Tibial nerve (tissue), 4 donors: ENCODE measurements at regions not wholly inside any gene's neighbourhood (a gene's known extent, or its start where the extent isn't known, plus 50 kb on each side); places are given as distances from the start of the nearest gene placed in this dataset.

Experiments used
- DNase-seq, 2 donors: peaks; one replicate each; pipeline ENCODE4 v3.0.0-alpha.2; 2019; ENCODE audit warnings: low spot score in 2 of 2
- H3K27ac ChIP-seq, 4 donors: fragments of 200-600 bp; sonication (generic) in 3 of 4; one replicate each; pipeline ENCODE4 v1.5.1; 2017 to 2019; ENCODE audit warnings: mild to moderate bottlenecking in 1 of 4
- H3K27me3 ChIP-seq, 2 donors: fragments of 200-600 bp; sonication (generic) in 1 of 2; one replicate each; pipeline versions ENCODE4 v1.5.1 to v1.6.0; 2017 to 2019
- H3K36me3 ChIP-seq, 3 donors: fragments of 200-600 bp; sonication (generic); one replicate each; pipeline ENCODE4 v1.5.1; 2018 to 2019
- H3K4me1 ChIP-seq, 4 donors: fragments of 200-600 bp; sonication (generic) in 3 of 4; one replicate each; pipeline ENCODE4 v1.5.1; 2017 to 2019
- H3K4me3 ChIP-seq, 4 donors: fragments of 200-600 bp; sonication (generic) in 3 of 4; one replicate each; pipeline ENCODE4 v1.5.1; 2017 to 2019; ENCODE audit warnings: mild to moderate bottlenecking in 1 of 4, moderate library complexity in 1 of 4
- H3K9me3 ChIP-seq, 4 donors: fragments of 200-600 bp; sonication (generic) in 3 of 4; one replicate each; pipeline ENCODE4 v1.5.1; 2017 to 2019
- EP300 ChIP-seq, 2 donors: sonication (generic); formaldehyde crosslinking; IDR thresholded peaks; one replicate each; pipeline ENCODE4 v1.6.1; 2017; ENCODE audit warnings: antibody characterized with exemption in 2 of 2, mild to moderate bottlenecking in 1 of 2
- POLR2A ChIP-seq, 2 donors: fragments of 450-650 bp; IDR thresholded peaks; one replicate each; pipeline ENCODE4 v1.6.1; 2017; ENCODE audit warnings: antibody characterized with exemption in 2 of 2, mild to moderate bottlenecking in 2 of 2, moderate library complexity in 2 of 2
- WGBS, 2 donors: methylation state at CpG; one replicate each; pipeline ENCODE4 v1.1.5; 2018; 5-methylcytosine and 5-hydroxymethylcytosine counted together
- TF ChIP-seq, protein P1 (sequence below), 5 experiments: fragments of 200-600 bp in 3 of 5; fragments of 450-650 bp in 2 of 5; sonication (generic) in 3 of 5; IDR thresholded peaks; one replicate each; pipeline ENCODE4 v1.5.1; 2016 to 2019; ENCODE audit warnings: antibody characterized with exemption in 5 of 5, mild to moderate bottlenecking in 3 of 5, moderate library complexity in 2 of 5

DNA sequence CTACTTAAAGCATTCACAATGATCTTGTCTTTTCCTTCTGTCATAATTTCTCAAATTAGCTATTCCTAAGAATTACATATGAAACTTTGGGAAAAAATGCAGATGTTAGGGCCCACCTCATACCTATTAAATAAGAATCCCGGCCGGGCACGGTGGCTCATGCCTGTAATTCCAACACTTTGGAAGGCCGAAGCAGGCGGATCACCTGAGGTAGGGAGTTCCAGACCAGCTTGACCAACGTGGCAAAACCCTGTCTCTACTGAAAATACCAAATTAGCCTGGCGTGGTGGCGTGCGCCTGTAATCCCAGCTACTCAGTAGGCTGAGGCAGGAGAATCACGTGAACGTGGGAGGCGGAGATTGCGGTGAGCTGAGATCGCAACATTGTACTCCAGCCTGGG, 158.4 kb upstream of the TLL1 start:
- no peak overlapping the region for H3K27ac ChIP-seq
- H3K4me1 ChIP-seq, result peaks cover 0 to 1% (median 0%) of the 10 kb centered on the region in 4 donors
- no peak for DNase-seq
- no peak overlapping the region for H3K4me3 ChIP-seq
- TF ChIP-seq EP300 (IDR thresholded peaks at IDR 0.05) (no peak), POLR2A (IDR thresholded peaks at IDR 0.05) (no peak)
- TF ChIP-seq, protein P1, sequence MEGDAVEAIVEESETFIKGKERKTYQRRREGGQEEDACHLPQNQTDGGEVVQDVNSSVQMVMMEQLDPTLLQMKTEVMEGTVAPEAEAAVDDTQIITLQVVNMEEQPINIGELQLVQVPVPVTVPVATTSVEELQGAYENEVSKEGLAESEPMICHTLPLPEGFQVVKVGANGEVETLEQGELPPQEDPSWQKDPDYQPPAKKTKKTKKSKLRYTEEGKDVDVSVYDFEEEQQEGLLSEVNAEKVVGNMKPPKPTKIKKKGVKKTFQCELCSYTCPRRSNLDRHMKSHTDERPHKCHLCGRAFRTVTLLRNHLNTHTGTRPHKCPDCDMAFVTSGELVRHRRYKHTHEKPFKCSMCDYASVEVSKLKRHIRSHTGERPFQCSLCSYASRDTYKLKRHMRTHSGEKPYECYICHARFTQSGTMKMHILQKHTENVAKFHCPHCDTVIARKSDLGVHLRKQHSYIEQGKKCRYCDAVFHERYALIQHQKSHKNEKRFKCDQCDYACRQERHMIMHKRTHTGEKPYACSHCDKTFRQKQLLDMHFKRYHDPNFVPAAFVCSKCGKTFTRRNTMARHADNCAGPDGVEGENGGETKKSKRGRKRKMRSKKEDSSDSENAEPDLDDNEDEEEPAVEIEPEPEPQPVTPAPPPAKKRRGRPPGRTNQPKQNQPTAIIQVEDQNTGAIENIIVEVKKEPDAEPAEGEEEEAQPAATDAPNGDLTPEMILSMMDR (IDR thresholded peaks at IDR 0.05), result no peak
- no peaks in the 10 kb centered on the region for H3K36me3 ChIP-seq
- WGBS, 2 donors, result 96 to 97% methylated on average over 14 of the region's 14 CpGs
- H3K27me3 ChIP-seq, result no peaks in the 10 kb centered on the region
- H3K9me3 ChIP-seq, result peaks cover 0 to 3% (median 0%) of the 10 kb centered on the region in 4 donors

DNA sequence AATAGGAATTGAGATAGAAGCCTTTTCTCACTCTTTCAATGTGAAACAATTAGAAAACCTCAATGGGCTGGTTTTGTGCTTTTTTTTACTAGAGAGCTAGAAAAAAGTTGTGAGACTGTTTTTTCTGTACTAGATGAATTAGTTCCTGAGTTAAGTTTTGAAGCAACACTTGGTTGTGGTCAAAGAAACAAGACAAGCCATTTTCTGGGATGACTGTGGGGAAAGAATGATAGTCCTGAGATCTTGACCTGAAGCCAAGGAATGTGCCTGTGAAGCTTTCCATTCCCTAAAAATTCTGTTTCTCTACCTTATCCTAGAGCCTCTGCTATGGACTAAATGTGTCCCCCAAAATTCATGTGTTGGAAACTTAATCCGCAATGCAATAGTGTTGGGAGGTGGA, 157.8 kb upstream of the TLL1 start:
- no peak for DNase-seq
- Histone ChIP-seq H3K4me1 (no peaks in the 10 kb centered on the region), H3K27me3 (no peaks in the 10 kb centered on the region), H3K9me3 (peaks cover 0 to 3% (median 0%) of the 10 kb centered on the region in 4 donors), H3K36me3 (no peaks in the 10 kb centered on the region), H3K4me3 (no peak overlapping the region), H3K27ac (no peak overlapping the region)
- 91 to 100% methylated on average over 1 of the region's 1 CpG for WGBS, 2 donors
- TF ChIP-seq, protein P1 (IDR thresholded peaks at IDR 0.05), result no peak
- TF ChIP-seq EP300 (IDR thresholded peaks at IDR 0.05) (no peak), POLR2A (IDR thresholded peaks at IDR 0.05) (no peak)

DNA sequence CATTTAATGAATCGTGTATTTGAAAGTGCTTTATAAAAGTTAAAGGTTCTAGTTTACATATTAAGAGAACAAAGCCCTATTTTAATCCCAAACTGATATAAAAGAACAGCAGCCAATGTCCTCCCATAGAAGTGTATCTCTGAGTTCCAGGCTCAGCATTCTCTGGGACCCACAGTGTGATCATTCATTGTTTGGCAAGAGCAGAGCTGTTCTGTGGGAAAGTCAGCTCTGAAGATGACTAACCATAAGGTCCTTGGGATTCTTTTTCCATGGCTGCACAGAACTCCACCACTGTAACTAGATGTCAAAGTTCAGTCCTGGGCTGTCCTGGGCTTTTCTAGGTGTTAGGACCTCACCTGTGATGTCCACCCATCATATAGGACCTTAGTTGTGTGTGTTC, 157.0 kb upstream of the TLL1 start:
- Histone ChIP-seq H3K9me3 (peaks cover 0 to 3% (median 0%) of the 10 kb centered on the region in 4 donors), H3K36me3 (no peaks in the 10 kb centered on the region), H3K4me1 (no peaks in the 10 kb centered on the region), H3K27ac (no peak overlapping the region), H3K4me3 (no peak overlapping the region), H3K27me3 (no peaks in the 10 kb centered on the region)
- no peak for DNase-seq
- TF ChIP-seq, protein P1 (IDR thresholded peaks at IDR 0.05), result no peak
- TF ChIP-seq POLR2A (IDR thresholded peaks at IDR 0.05), result no peak
- TF ChIP-seq EP300 (IDR thresholded peaks at IDR 0.05), result no peak
- 64 to 71% methylated on average over 1 of the region's 1 CpG for WGBS, 2 donors

DNA sequence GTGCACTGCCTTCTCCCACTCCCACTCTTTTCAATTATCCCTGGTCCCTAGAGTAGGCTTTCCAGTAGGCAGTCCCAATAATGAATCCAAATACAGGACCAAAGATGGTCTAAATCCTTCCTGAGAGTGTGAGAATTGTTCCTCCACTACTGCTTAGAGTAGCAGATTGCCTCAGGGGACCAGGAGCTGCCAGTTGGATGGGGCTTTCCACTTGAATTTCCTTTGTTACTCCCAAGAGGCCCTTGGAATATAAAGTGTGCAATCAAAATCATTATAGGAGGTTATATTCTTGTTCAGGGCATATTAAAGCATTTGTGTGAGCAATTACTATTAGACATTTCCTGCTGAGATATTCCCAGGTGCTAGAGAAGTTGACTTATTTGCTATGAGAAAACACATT, 156.6 kb upstream of the TLL1 start:
- H3K27me3 ChIP-seq, result no peaks in the 10 kb centered on the region
- TF ChIP-seq EP300 (IDR thresholded peaks at IDR 0.05) (no peak), POLR2A (IDR thresholded peaks at IDR 0.05) (no peak)
- TF ChIP-seq, protein P1 (IDR thresholded peaks at IDR 0.05), result no peak
- H3K36me3 ChIP-seq, result no peaks in the 10 kb centered on the region
- no peak for DNase-seq
- no peak overlapping the region for H3K4me3 ChIP-seq
- peaks cover 0 to 3% (median 0%) of the 10 kb centered on the region in 4 donors for H3K9me3 ChIP-seq
- no peak overlapping the region for H3K27ac ChIP-seq
- no peaks in the 10 kb centered on the region for H3K4me1 ChIP-seq

DNA sequence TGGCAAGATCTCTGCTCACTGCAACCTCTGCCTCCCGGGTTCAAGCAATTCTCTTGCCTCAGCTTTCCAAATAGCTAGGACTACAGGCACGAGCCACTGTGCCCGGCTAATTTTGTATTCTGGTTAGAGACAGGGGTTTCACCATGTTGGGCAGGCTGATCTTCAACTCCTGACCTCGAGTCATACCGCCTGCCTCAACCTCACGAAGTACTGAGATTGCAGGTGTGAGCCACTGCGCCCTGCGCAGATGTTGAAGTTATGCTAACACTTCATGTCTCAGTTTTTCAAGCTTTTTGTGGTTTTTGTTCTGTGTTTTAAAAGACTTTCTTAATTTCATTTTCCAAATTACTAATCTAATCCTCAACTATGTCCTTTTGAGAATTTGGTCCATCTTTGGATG, 154.4 kb upstream of the TLL1 start:
- DNase-seq, result no peak
- H3K4me3 ChIP-seq, result no peak overlapping the region
- no peaks in the 10 kb centered on the region for H3K36me3 ChIP-seq
- TF ChIP-seq, protein P1 (IDR thresholded peaks at IDR 0.05), result no peak
- TF ChIP-seq POLR2A (IDR thresholded peaks at IDR 0.05) (no peak), EP300 (IDR thresholded peaks at IDR 0.05) (no peak)
- no peak overlapping the region for H3K27ac ChIP-seq
- H3K9me3 ChIP-seq, result peaks cover 0 to 3% (median 0%) of the 10 kb centered on the region in 4 donors
- H3K27me3 ChIP-seq, result no peaks in the 10 kb centered on the region
- no peaks in the 10 kb centered on the region for H3K4me1 ChIP-seq
- 80 to 90% methylated on average over 8 of the region's 8 CpGs for WGBS, 2 donors
